Thyroid gland (tissue), 4 donors: ENCODE measurements at regions not wholly inside any gene's neighbourhood (a gene's known extent, or its start where the extent isn't known, plus 50 kb on each side); places are given as distances from the start of the nearest gene placed in this dataset.

Experiments
- DNase-seq, 2 donors: peaks; one replicate each; pipeline ENCODE4 v3.0.0-alpha.2; 2019
- H3K27ac ChIP-seq, 3 donors: fragments of 200-600 bp; sonication (generic); 1 replicate in 2 of 3; 2 replicates in 1 of 3; pipeline ENCODE4 v1.5.1; 2016 to 2019; ENCODE audit warnings: mild to moderate bottlenecking in 1 of 3, moderate library complexity in 1 of 3
- H3K27me3 ChIP-seq: fragments of 200-600 bp; sonication (generic); one replicate; pipeline ENCODE4 v1.5.1; 2019
- H3K36me3 ChIP-seq, 2 donors: fragments of 200-600 bp; sonication (generic); one replicate each; pipeline ENCODE4 v1.5.1; 2016 to 2019
- H3K4me1 ChIP-seq, 2 donors: fragments of 200-600 bp; sonication (generic); one replicate each; pipeline ENCODE4 v1.5.1; 2017 to 2019
- H3K4me3 ChIP-seq, 3 donors: fragments of 200-600 bp; sonication (generic); replicated peaks in 1 of 3; 1 replicate in 2 of 3; 2 replicates in 1 of 3; pipeline ENCODE4 v1.5.1; 2016; ENCODE audit warnings: mild to moderate bottlenecking in 1 of 3
- H3K9me3 ChIP-seq: fragments of 200-600 bp; sonication (generic); one replicate; pipeline ENCODE4 v1.5.1; 2017
- POLR2A ChIP-seq, 2 donors: fragments of 450-650 bp; IDR thresholded peaks; one replicate each; pipeline ENCODE4 v1.6.1; 2017; ENCODE audit warnings: antibody characterized with exemption in 2 of 2, mild to moderate bottlenecking in 2 of 2, moderate library complexity in 1 of 2
- WGBS, 2 donors: methylation state at CpG; one replicate each; pipeline ENCODE4 v1.1.5; 2017; 5-methylcytosine and 5-hydroxymethylcytosine counted together
- intact Hi-C: fragments of 100-400 bp; cut with DNase I; formaldehyde crosslinking; loops from one replicate; pipeline ENCODE4 v1.15.1; 2023
- TF ChIP-seq, protein P1 (sequence below), 6 experiments: fragments of 200-600 bp in 3 of 6; fragments of 450-650 bp in 3 of 6; sonication (generic) in 3 of 6; IDR thresholded peaks; one replicate each; pipeline ENCODE4 v1.5.1; 2016 to 2019; ENCODE audit warnings: antibody characterized with exemption in 6 of 6, mild to moderate bottlenecking in 2 of 6, inconsistent platforms in 1 of 6, moderate library complexity in 1 of 6

DNA sequence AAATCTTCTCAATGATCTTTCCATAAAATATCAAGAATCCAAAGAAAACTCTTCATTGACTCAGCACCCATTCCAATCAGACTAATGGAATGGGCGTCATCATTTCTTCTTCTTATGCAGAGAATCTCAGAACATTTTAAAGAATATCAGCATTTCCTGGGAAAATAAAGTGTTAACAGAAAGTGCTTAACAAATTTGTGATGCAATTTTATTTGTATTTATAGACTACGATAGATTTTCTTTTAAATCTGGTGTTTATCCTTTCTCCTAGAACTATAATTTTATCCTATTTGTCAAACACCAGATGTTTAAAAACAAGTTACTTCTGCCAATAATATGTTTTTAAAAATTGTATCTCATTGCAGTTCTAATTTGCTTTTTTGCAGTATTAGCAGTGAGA lies 330.7 kb downstream of the COL12A1 start:
- DNase-seq, result no peak
- Histone ChIP-seq H3K27me3 (no peaks in the 10 kb centered on the region), H3K9me3 (no peaks in the 10 kb centered on the region), H3K36me3 (no peaks in the 10 kb centered on the region), H3K27ac (no peak overlapping the region), H3K4me1 (peaks cover 0 to 4% of the 10 kb centered on the region in 2 donors), H3K4me3 (no peak overlapping the region)
- WGBS, 2 donors, result 88 to 93% methylated on average over 2 of the region's 2 CpGs
- TF ChIP-seq, protein P1, sequence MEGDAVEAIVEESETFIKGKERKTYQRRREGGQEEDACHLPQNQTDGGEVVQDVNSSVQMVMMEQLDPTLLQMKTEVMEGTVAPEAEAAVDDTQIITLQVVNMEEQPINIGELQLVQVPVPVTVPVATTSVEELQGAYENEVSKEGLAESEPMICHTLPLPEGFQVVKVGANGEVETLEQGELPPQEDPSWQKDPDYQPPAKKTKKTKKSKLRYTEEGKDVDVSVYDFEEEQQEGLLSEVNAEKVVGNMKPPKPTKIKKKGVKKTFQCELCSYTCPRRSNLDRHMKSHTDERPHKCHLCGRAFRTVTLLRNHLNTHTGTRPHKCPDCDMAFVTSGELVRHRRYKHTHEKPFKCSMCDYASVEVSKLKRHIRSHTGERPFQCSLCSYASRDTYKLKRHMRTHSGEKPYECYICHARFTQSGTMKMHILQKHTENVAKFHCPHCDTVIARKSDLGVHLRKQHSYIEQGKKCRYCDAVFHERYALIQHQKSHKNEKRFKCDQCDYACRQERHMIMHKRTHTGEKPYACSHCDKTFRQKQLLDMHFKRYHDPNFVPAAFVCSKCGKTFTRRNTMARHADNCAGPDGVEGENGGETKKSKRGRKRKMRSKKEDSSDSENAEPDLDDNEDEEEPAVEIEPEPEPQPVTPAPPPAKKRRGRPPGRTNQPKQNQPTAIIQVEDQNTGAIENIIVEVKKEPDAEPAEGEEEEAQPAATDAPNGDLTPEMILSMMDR (IDR thresholded peaks at IDR 0.05), result no peak
- TF ChIP-seq POLR2A (IDR thresholded peaks at IDR 0.05), result no peak
- intact Hi-C loops, result no loop called here

DNA sequence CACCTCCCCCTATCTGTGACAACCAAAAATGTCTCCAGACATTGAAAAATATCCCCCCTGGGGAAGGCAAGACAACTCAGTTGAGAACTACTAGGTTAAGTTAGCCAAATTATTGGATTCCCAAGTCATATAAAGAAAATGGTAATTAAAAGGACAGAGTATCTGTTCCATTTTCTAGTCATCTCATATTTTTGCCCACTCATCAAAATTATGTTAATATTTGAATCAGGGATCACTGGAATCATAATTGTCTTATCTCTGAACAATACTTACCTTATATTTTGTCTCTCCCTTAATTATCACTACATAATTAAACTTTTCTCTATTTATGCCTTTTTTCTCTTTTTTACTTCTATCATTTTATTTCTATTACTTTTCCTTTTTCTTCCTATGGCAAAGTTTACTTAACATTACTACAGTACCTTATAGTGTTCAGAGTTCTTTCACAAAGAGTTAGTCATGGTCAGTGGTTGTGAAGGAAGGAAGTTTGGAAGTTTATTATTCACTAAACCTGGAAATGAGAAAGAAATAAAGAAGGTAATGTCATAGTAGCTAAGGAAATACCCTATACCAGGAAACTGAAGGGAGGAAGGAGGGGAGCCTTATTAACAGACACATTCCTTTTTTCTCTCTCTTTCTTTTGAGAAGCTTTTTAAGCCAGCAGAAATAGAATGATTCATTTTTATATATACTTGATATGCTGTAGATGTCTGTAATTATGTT lies 332.9 kb downstream of the COL12A1 start:
- H3K9me3 ChIP-seq, result no peaks in the 10 kb centered on the region
- H3K4me3 ChIP-seq, result no peak overlapping the region
- no peak for TF ChIP-seq POLR2A (IDR thresholded peaks at IDR 0.05)
- TF ChIP-seq, protein P1 (IDR thresholded peaks at IDR 0.05), result no peak
- no peaks in the 10 kb centered on the region for H3K36me3 ChIP-seq
- H3K27ac ChIP-seq, result no peak overlapping the region
- no peaks in the 10 kb centered on the region for H3K4me1 ChIP-seq
- no peaks in the 10 kb centered on the region for H3K27me3 ChIP-seq
- no peak for DNase-seq
- intact Hi-C loops, result no loop called here

DNA sequence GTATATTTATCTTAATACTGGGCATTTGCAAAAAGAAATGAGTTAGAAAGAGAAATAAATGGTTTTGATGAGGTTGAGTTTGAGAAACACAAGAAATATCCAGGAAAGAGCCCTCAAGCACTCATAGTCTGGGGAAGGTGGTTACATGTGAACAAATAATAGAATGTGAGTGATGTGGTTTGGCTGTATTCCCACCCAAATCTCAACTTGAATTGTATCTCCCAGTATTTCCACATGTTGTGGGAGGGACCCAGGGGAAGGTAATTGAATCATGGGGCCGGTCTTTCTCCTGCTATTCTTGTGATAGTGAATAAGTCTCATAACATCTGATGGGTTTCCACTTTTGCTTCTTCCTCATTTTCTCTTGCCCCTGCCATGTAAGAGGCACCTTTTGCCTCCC lies 334.1 kb downstream of the COL12A1 start:
- intact Hi-C loops, result no loop called here
- no peak for TF ChIP-seq POLR2A (IDR thresholded peaks at IDR 0.05)
- TF ChIP-seq, protein P1 (IDR thresholded peaks at IDR 0.05), result no peak
- H3K27me3 ChIP-seq, result no peaks in the 10 kb centered on the region
- no peaks in the 10 kb centered on the region for H3K9me3 ChIP-seq
- WGBS, 2 donors, result 77 to 90% methylated on average over 1 of the region's 1 CpG
- H3K36me3 ChIP-seq, result no peaks in the 10 kb centered on the region
- no peaks in the 10 kb centered on the region for H3K4me1 ChIP-seq
- DNase-seq, result no peak
- H3K4me3 ChIP-seq, result no peak overlapping the region
- H3K27ac ChIP-seq, result no peak overlapping the region

DNA sequence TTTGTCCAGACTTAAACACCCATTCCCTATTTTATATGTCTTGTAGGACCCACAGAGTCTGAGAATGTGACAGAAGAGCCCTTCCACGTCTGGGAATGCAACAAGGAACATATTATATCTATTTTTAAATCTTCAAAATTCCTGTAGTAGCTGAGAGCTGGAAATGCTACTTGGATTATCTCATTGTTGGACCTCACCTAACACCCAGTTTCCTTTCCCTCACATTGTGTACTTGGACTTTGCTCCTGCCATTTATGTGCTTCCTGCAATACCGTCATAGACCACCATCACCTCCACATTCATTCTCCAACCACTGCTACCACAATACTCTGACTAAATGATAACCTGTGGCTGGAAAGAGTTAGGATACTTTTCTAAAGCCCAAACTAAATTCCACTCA lies 335.4 kb downstream of the COL12A1 start:
- no peak for DNase-seq
- Histone ChIP-seq H3K4me1 (no peaks in the 10 kb centered on the region), H3K27me3 (no peaks in the 10 kb centered on the region), H3K27ac (no peak overlapping the region), H3K36me3 (no peaks in the 10 kb centered on the region), H3K4me3 (no peak overlapping the region), H3K9me3 (no peaks in the 10 kb centered on the region)
- TF ChIP-seq, protein P1 (IDR thresholded peaks at IDR 0.05), result no peak
- TF ChIP-seq POLR2A (IDR thresholded peaks at IDR 0.05), result no peak
- 62 to 66% methylated on average over 2 of the region's 2 CpGs for WGBS, 2 donors
- intact Hi-C loops, result no loop called here

DNA sequence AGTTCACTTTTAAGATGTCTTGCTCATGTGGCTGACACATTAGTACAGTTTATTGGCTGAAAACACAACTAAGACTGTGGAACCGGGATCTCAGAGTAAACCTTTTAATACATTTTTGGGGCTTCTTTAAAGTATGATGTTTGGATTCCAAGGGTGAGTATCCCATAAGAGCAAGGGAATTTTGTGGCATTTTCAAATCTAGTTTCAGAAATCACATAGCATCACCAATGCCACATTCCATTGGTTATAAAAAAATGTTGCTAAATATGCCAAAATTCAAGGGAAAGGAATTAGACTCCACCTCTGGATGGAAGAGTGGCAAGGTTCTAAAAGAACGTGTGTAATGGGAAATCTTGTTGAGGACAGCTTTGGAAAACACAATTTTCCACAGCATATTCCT lies 338.6 kb downstream of the COL12A1 start:
- Histone ChIP-seq H3K4me1 (no peaks in the 10 kb centered on the region), H3K4me3 (no peak overlapping the region), H3K9me3 (no peaks in the 10 kb centered on the region), H3K36me3 (no peaks in the 10 kb centered on the region), H3K27me3 (no peaks in the 10 kb centered on the region), H3K27ac (no peak overlapping the region)
- 83 to 88% methylated on average over 2 of the region's 2 CpGs for WGBS, 2 donors
- no peak for DNase-seq
- intact Hi-C loops, result no loop called here
- TF ChIP-seq POLR2A (IDR thresholded peaks at IDR 0.05), result no peak
- TF ChIP-seq, protein P1 (IDR thresholded peaks at IDR 0.05), result no peak
